ENCODE measurements at regions not wholly inside any gene's neighbourhood (a gene's known extent, or its start where the extent isn't known, plus 50 kb on each side); places are given as distances from the start of the nearest gene placed in this dataset.

- no peak overlapping the region for H2AFZ ChIP-seq (ENCODE audit: low read depth, low read length, poor library complexity, severe bottlenecking)
- ChIA-PET POLR2A (interaction anchor here (0.6 to 3.5 kb wide), 13 partner anchors 11 to 326 kb away, joined by 3 to 11 read pairs (median 4); partner anchors contain the start of gene IER5L), RAD21 (ENCODE audit: low non-redundant PET in 1 of 2, low total read pairs in 2 of 2, uncharacterized antibody in 2 of 2, unreplicated experiment in 2 of 2) (interaction anchor here in 1 of 2 experiments (0.9 to 1.0 kb wide), 2 partner anchors 17 to 96 kb away, joined by 3 read pairs; no protein-coding TSS in a partner anchor), CTCF (interaction anchor here (1.1 kb wide), 1 partner anchor 357 kb away, joined by 3 read pairs; no protein-coding TSS in a partner anchor)
- peaks cover 76 to 100% of the 10 kb centered on the region in 2 experiments for H3K4me1 ChIP-seq (ENCODE audit: control insufficient read depth in 1 of 2, insufficient read depth in 2 of 2, low read length in 2 of 2)
- peak overlapping the region; percentile 31 for H3K9ac ChIP-seq (ENCODE audit: low read length)
- no peaks in the 10 kb centered on the region for H3K27me3 ChIP-seq (ENCODE audit: insufficient read depth, low read length)
- H3K9me3 ChIP-seq (ENCODE audit: control insufficient read depth in 1 of 2, insufficient read depth in 1 of 2, low read depth in 1 of 2, low read length in 2 of 2) = no peaks in the 10 kb centered on the region
- TF ChIP-seq POLR2AphosphoS5 (IDR thresholded peaks at IDR 0.05; ENCODE audit: low read depth, low read length) = peak; percentile 25
- TF ChIP-seq CEBPB (IDR thresholded peaks at IDR 0.05; ENCODE audit: low read depth) = no peak
- peak; percentile 1 for TF ChIP-seq POLR2A (IDR thresholded peaks at IDR 0.05; ENCODE audit: borderline replicate concordance, extremely low read depth, insufficient read depth, insufficient read length)
- no peak overlapping the region for H3K4me3 ChIP-seq (replicated peaks in 1 of 2; ENCODE audit: low read depth in 1 of 2, low read length in 2 of 2)
- DNase-seq (ENCODE audit: low read depth, low spot score) = no peak
- H3K27ac ChIP-seq (ENCODE audit: low read depth, low read length) = peak overlapping the region; percentile 100
- H3K79me2 ChIP-seq (ENCODE audit: insufficient read depth, low read length) = peaks cover 21% of the 10 kb centered on the region; the same call in 1 of the 2 replicates
- intact Hi-C loops (cut with micrococcal nuclease) = loop anchor here (5.0 kb wide), 1 partner anchor 67 kb away; no protein-coding TSS in a partner anchor
- no peaks in the 10 kb centered on the region for H4K20me1 ChIP-seq (ENCODE audit: insufficient read depth)
- BruUV-seq (replicated peaks) = no TSS peak
- no peak for ATAC-seq
- H3K9me2 ChIP-seq (ENCODE audit: insufficient read depth) = no peaks in the 10 kb centered on the region
- H3K36me3 ChIP-seq (ENCODE audit: control insufficient read depth in 1 of 2, insufficient read depth in 2 of 2, low read length in 2 of 2) = peaks cover 0 to 4% of the 10 kb centered on the region in 2 experiments; a peak in 1 of 4 replicates
- peak overlapping the region; percentile 15; the same call in 1 of the 2 replicates for H3K4me2 ChIP-seq (ENCODE audit: low read length)
Measured at GRCh38 chr9:129500161-129500862, 120.6 kb downstream of the C9orf50 start.

GRCh38 chr9:129498451-129499384 lies 122.2 kb downstream of the C9orf50 start:
- no peaks in the 10 kb centered on the region for H4K20me1 ChIP-seq (ENCODE audit: insufficient read depth)
- ATAC-seq (no peak), DNase-seq (ENCODE audit: low read depth, low spot score) (no peak)
- no peaks in the 10 kb centered on the region for H3K36me3 ChIP-seq (ENCODE audit: control insufficient read depth in 1 of 2, insufficient read depth in 2 of 2, low read length in 2 of 2)
- POLR2A ChIA-PET = interaction anchor here (1.0 to 4.6 kb wide), 8 partner anchors 9 to 325 kb away, joined by 3 to 30 read pairs (median 4); partner anchors contain the start of gene IER5L
- TF ChIP-seq TCF7L2 (IDR thresholded peaks at IDR 0.05; ENCODE audit: borderline replicate concordance, extremely low read depth, insufficient read depth, insufficient read length) = no peak
- TF ChIP-seq ZFX (IDR thresholded peaks at IDR 0.05) = no peak
- TF ChIP-seq SIN3A (IDR thresholded peaks at IDR 0.05; ENCODE audit: low read depth) = no peak
- no peak for TF ChIP-seq ATF3 (IDR thresholded peaks at IDR 0.05)
- no peak for TF ChIP-seq SRF (IDR thresholded peaks at IDR 0.05; ENCODE audit: low read depth)
- TF ChIP-seq JUND (IDR thresholded peaks at IDR 0.05) = no peak
- no peak for TF ChIP-seq RAD21 (IDR thresholded peaks at IDR 0.05; ENCODE audit: low read depth)
- TF ChIP-seq MAX (IDR thresholded peaks at IDR 0.05) = no peak
- H3K4me3 ChIP-seq (replicated peaks in 1 of 2; ENCODE audit: low read depth in 1 of 2, low read length in 2 of 2) = no peak overlapping the region
- RAD21 ChIA-PET (ENCODE audit: low non-redundant PET in 1 of 2, low total read pairs in 2 of 2, uncharacterized antibody in 2 of 2, unreplicated experiment in 2 of 2) = no interaction called here
- H3K4me2 ChIP-seq (ENCODE audit: low read length) = peak overlapping the region; percentile 89
- peak overlapping the region; percentile 100 for H3K27ac ChIP-seq (ENCODE audit: low read depth, low read length)
- TSS peak; percentile 10 for BruUV-seq (replicated peaks)
- no peak overlapping the region for H2AFZ ChIP-seq (ENCODE audit: low read depth, low read length, poor library complexity, severe bottlenecking)
- peak overlapping the region; percentile 81 for H3K9ac ChIP-seq (ENCODE audit: low read length)
- CTCF ChIA-PET = no interaction called here
- H3K4me1 ChIP-seq (ENCODE audit: control insufficient read depth in 1 of 2, insufficient read depth in 2 of 2, low read length in 2 of 2) = peaks cover 70 to 100% of the 10 kb centered on the region in 2 experiments
- intact Hi-C loops (cut with micrococcal nuclease) = no loop called here
- no peaks in the 10 kb centered on the region for H3K27me3 ChIP-seq (ENCODE audit: insufficient read depth, low read length)
- no peaks in the 10 kb centered on the region for H3K9me3 ChIP-seq (ENCODE audit: control insufficient read depth in 1 of 2, insufficient read depth in 1 of 2, low read depth in 1 of 2, low read length in 2 of 2)
- H3K9me2 ChIP-seq (ENCODE audit: insufficient read depth) = no peaks in the 10 kb centered on the region
- H3K79me2 ChIP-seq (ENCODE audit: insufficient read depth, low read length) = peaks cover 26% of the 10 kb centered on the region; the same call in 1 of the 2 replicates
